PC-3 (cell line): ENCODE measurements at regions not wholly inside any gene's neighbourhood (a gene's known extent, or its start where the extent isn't known, plus 50 kb on each side); places are given as distances from the start of the nearest gene placed in this dataset.
"Not testable (repeated sequence)": the region's sequence is repeated elsewhere in the genome, so short reads cannot be mapped to it uniquely, and the experiment has no call there.

Source experiments
- ATAC-seq: fragments of 200-7000 bp; cut with Tn5 transposase; 2 replicates; pipeline ENCODE4 v1.9.1; 2020; ENCODE audit warnings: mild to moderate bottlenecking, moderate library complexity
- BruUV-seq: library from RNA; stranded (reverse); fragments of 400-500 nt; replicated peaks from 2 replicates; lab custom pipeline; 2021; lab: Mats Ljungman, UMichigan
- CTCF ChIA-PET: fragments of 300-600 bp; sonication (Branson Sonifier 250); formaldehyde crosslinking; loops from one replicate; lab custom pipeline; 2022; ENCODE audit warnings: antibody characterized with exemption; lab: Charles Lee
- POLR2A ChIA-PET: fragments of 300-600 bp; sonication (Branson Sonifier 250); formaldehyde crosslinking; loops from one replicate; lab custom pipeline; 2022; ENCODE audit warnings: antibody characterized with exemption; ENCODE audit not compliant: unreplicated experiment; lab: Charles Lee
- DNase-seq: peaks from one replicate; pipeline ENCODE4 v3.0.0-alpha.2; 2015
- H2AFZ ChIP-seq: fragments of 300-600 bp; sonication (generic); 2 replicates; pipeline ENCODE4 v1.6.0; 2016; ENCODE audit warnings: antibody characterized with exemption, low read length
- H3F3A ChIP-seq: fragments of 300-600 bp; sonication (generic); one replicate; pipeline ENCODE4 v1.6.0; 2017; ENCODE audit warnings: antibody characterized with exemption, low read length, control low read depth, mild to moderate bottlenecking; ENCODE audit not compliant: unreplicated experiment
- H3K27ac ChIP-seq: fragments of 300-600 bp; sonication (generic); 2 replicates; pipeline ENCODE4 v1.5.1; 2016; ENCODE audit warnings: mild to moderate bottlenecking, low read length
- H3K27me3 ChIP-seq: fragments of 300-600 bp; sonication (generic); 2 replicates; pipeline ENCODE4 v1.6.1; 2016; ENCODE audit warnings: low read length, mixed read lengths
- H3K36me3 ChIP-seq: fragments of 300-600 bp; sonication (generic); 2 replicates; pipeline ENCODE4 v1.6.1; 2016; ENCODE audit warnings: low read depth, mixed run types, low read length, mixed read lengths
- H3K4me1 ChIP-seq: fragments of 300-600 bp; sonication (generic); 2 replicates; pipeline ENCODE4 v1.5.1; 2016; ENCODE audit warnings: low read length; ENCODE audit not compliant: insufficient read depth
- H3K4me2 ChIP-seq: fragments of 300-600 bp; sonication (generic); 2 replicates; pipeline ENCODE4 v1.6.0; 2016; ENCODE audit warnings: low read length
- H3K4me3 ChIP-seq: fragments of 300-600 bp; sonication (generic); 2 replicates; pipeline ENCODE4 v1.5.1; 2016; ENCODE audit warnings: mild to moderate bottlenecking, low read length, mixed read lengths
- H3K79me2 ChIP-seq: fragments of 300-600 bp; sonication (generic); 2 replicates; pipeline ENCODE4 v1.6.1; 2017; ENCODE audit warnings: low read length, mixed read lengths
- H3K9ac ChIP-seq: fragments of 300-600 bp; sonication (generic); 2 replicates; pipeline ENCODE4 v1.6.0; 2016; ENCODE audit warnings: mild to moderate bottlenecking, low read length
- H3K9me2 ChIP-seq: fragments of 300-600 bp; sonication (generic); replicated peaks from 2 replicates; pipeline ENCODE4 v1.6.1; 2016; ENCODE audit warnings: mixed run types, low read length, mixed read lengths
- H3K9me3 ChIP-seq: fragments of 300-600 bp; sonication (generic); 2 replicates; pipeline ENCODE4 v1.6.1; 2016; ENCODE audit warnings: low read length, mixed read lengths
- H4K20me1 ChIP-seq: fragments of 300-600 bp; sonication (generic); 2 replicates; pipeline ENCODE4 v1.6.1; 2016; ENCODE audit warnings: low read length, mixed read lengths
- EZH2 ChIP-seq: fragments of 300-600 bp; sonication (generic); IDR thresholded peaks from one replicate; pipeline ENCODE4 v1.6.1; 2017; ENCODE audit warnings: antibody characterized with exemption, mild to moderate bottlenecking, low read length; ENCODE audit not compliant: unreplicated experiment
- EZH2phosphoT487 ChIP-seq: fragments of 300-600 bp; sonication (generic); IDR thresholded peaks from 2 replicates; pipeline ENCODE4 v1.6.1; 2018; ENCODE audit warnings: mild to moderate bottlenecking, antibody characterized with exemption, low read length, borderline replicate concordance
- intact Hi-C: fragments of 100-400 bp; cut with micrococcal nuclease; formaldehyde crosslinking; loops from 2 replicates; pipeline ENCODE4 v1.9.0; 2023
- TF ChIP-seq, protein P1 (sequence below): fragments of 300-600 bp; sonication (generic); conservative IDR thresholded peaks from 2 replicates; pipeline ENCODE4 v1.5.1; 2017; ENCODE audit warnings: antibody characterized with exemption, low read depth, mild to moderate bottlenecking, low read length

GRCh38 chr9:2390028-2390427, 231.6 kb upstream of the VLDLR start:
- intact Hi-C loops, result no loop called here
- Histone ChIP-seq H2AFZ (no peak overlapping the region), H4K20me1 (no peaks in the 10 kb centered on the region), H3F3A (no peaks in the 10 kb centered on the region), H3K4me3 (no peak overlapping the region), H3K27ac (no peak overlapping the region), H3K9ac (no peak overlapping the region), H3K4me2 (no peak overlapping the region), H3K27me3 (0 out of 2 replicates have a peak, but pooled peaks cover 5% of the 10 kb centered on the region), H3K79me2 (no peaks in the 10 kb centered on the region), H3K9me2 (no peaks in the 10 kb centered on the region), H3K36me3 (no peaks in the 10 kb centered on the region), H3K9me3 (no peaks in the 10 kb centered on the region), H3K4me1 (no peaks in the 10 kb centered on the region)
- TF ChIP-seq EZH2phosphoT487, result no peak
- TF ChIP-seq EZH2, result no peak
- POLR2A ChIA-PET, result no interaction called here
- no TSS peak for BruUV-seq
- DNase-seq, result no peak
- ATAC-seq, result no peak
- CTCF ChIA-PET, result no interaction called here

- H3K36me3 ChIP-seq, H3K9me3 ChIP-seq, H3K27me3 ChIP-seq, BruUV-seq, H3K9me2 ChIP-seq, POLR2A ChIA-PET, H3K9ac ChIP-seq, H2AFZ ChIP-seq, H3F3A ChIP-seq, H3K27ac ChIP-seq, H3K4me2 ChIP-seq, intact Hi-C loops, H4K20me1 ChIP-seq, H3K79me2 ChIP-seq, CTCF ChIA-PET, H3K4me3 ChIP-seq, H3K4me1 ChIP-seq, ATAC-seq, DNase-seq: not testable (repeated sequence)
Observed at GRCh38 chr9:2391509-2392132, 230.0 kb upstream of the VLDLR start.

- ATAC-seq, H3K9me2 ChIP-seq, H3K27ac ChIP-seq, H3F3A ChIP-seq, H3K9me3 ChIP-seq, BruUV-seq, H3K79me2 ChIP-seq, H3K4me3 ChIP-seq, H3K36me3 ChIP-seq, DNase-seq, H3K4me2 ChIP-seq, H3K4me1 ChIP-seq, POLR2A ChIA-PET, H2AFZ ChIP-seq, H3K9ac ChIP-seq, intact Hi-C loops, CTCF ChIA-PET, H3K27me3 ChIP-seq, H4K20me1 ChIP-seq: not testable (repeated sequence)
Observed at GRCh38 chr9:2394087-2394741, 227.4 kb upstream of the VLDLR start.

GRCh38 chr9:2395814-2396612, 225.6 kb upstream of the VLDLR start:
- Histone ChIP-seq H3K4me2 (no peak overlapping the region), H3K27me3 (no peaks in the 10 kb centered on the region), H3K9me2 (no peaks in the 10 kb centered on the region), H3K9me3 (no peaks in the 10 kb centered on the region), H3K9ac (no peak overlapping the region), H4K20me1 (no peaks in the 10 kb centered on the region), H3K27ac (no peak overlapping the region), H3K36me3 (no peaks in the 10 kb centered on the region), H2AFZ (no peak overlapping the region), H3K4me1 (no peaks in the 10 kb centered on the region), H3F3A (no peaks in the 10 kb centered on the region), H3K79me2 (no peaks in the 10 kb centered on the region), H3K4me3 (no peak overlapping the region)
- ChIA-PET POLR2A (no interaction called here), CTCF (no interaction called here)
- no peak for ATAC-seq
- TF ChIP-seq, protein P1, sequence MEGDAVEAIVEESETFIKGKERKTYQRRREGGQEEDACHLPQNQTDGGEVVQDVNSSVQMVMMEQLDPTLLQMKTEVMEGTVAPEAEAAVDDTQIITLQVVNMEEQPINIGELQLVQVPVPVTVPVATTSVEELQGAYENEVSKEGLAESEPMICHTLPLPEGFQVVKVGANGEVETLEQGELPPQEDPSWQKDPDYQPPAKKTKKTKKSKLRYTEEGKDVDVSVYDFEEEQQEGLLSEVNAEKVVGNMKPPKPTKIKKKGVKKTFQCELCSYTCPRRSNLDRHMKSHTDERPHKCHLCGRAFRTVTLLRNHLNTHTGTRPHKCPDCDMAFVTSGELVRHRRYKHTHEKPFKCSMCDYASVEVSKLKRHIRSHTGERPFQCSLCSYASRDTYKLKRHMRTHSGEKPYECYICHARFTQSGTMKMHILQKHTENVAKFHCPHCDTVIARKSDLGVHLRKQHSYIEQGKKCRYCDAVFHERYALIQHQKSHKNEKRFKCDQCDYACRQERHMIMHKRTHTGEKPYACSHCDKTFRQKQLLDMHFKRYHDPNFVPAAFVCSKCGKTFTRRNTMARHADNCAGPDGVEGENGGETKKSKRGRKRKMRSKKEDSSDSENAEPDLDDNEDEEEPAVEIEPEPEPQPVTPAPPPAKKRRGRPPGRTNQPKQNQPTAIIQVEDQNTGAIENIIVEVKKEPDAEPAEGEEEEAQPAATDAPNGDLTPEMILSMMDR, result no peak
- no peak for TF ChIP-seq EZH2phosphoT487
- no peak for TF ChIP-seq EZH2
- intact Hi-C loops, result no loop called here
- no TSS peak for BruUV-seq
- no peak for DNase-seq
